ENCODE measurements at regions not wholly inside any gene's neighbourhood (a gene's known extent, or its start where the extent isn't known, plus 50 kb on each side); places are given as distances from the start of the nearest gene placed in this dataset.

- TF ChIP-seq RELB (IDR thresholded peaks at IDR 0.05; ENCODE audit: low read depth) (no peak), MXI1 (IDR thresholded peaks at IDR 0.05; ENCODE audit: low read depth, low read length) (no peak), SKIL (IDR thresholded peaks at IDR 0.05; ENCODE audit: low read depth, poor library complexity, severe bottlenecking) (no peak), KAT2A (conservative IDR thresholded peaks at IDR 0.05; ENCODE audit: control insufficient read depth, low read depth, low read length) (no peak), YBX1 (IDR thresholded peaks at IDR 0.05) (no peak), ZNF687 (IDR thresholded peaks at IDR 0.05) (no peak), BCL11A (IDR thresholded peaks at IDR 0.05; ENCODE audit: low read depth, low read length) (no peak)
Observed at GRCh38 chr18:40531051-40531450, 1424.0 kb upstream of the PIK3C3 start (continued).

Measured in GM12878 (cell line).